ENCODE measurements at regions not wholly inside any gene's neighbourhood (a gene's known extent, or its start where the extent isn't known, plus 50 kb on each side); places are given as distances from the start of the nearest gene placed in this dataset.
"Not testable (repeated sequence)": the region's sequence is repeated elsewhere in the genome, so short reads cannot be mapped to it uniquely, and the experiment has no call there.

GRCh38 chr2:194445226-194445625 lies 1211.8 kb upstream of the SLC39A10 start:
- Histone ChIP-seq H3K4me1 (ENCODE audit: control insufficient read depth, insufficient read depth, low read length) (no peaks in the 10 kb centered on the region), H3K27ac (ENCODE audit: insufficient read depth, low read depth, low read length, poor library complexity, severe bottlenecking) (no peak overlapping the region), H3K4me3 (ENCODE audit: insufficient read depth, low read depth, low read length) (no peak overlapping the region), H3K27me3 (ENCODE audit: control insufficient read depth, insufficient read depth, low read length, poor library complexity, severe bottlenecking) (no peaks in the 10 kb centered on the region), H3K9me3 (ENCODE audit: control insufficient read depth, low read length) (no peaks in the 10 kb centered on the region), H3K36me3 (ENCODE audit: control insufficient read depth, insufficient read depth, low read length) (no peaks in the 10 kb centered on the region)
- WGBS, 2 experiments, result 84 to 92% methylated on average over 2 of the region's 2 CpGs

GRCh38 chr2:194443926-194444325 lies 1213.1 kb upstream of the SLC39A10 start:
- no peaks in the 10 kb centered on the region for H3K4me1 ChIP-seq (ENCODE audit: control insufficient read depth, insufficient read depth, low read length)
- 89 to 94% methylated on average over 1 of the region's 1 CpG for WGBS, 2 experiments
- H3K4me3 ChIP-seq (ENCODE audit: insufficient read depth, low read depth, low read length), result no peak overlapping the region
- no peak overlapping the region for H3K27ac ChIP-seq (ENCODE audit: insufficient read depth, low read depth, low read length, poor library complexity, severe bottlenecking)
- no peaks in the 10 kb centered on the region for H3K9me3 ChIP-seq (ENCODE audit: control insufficient read depth, low read length)
- no peaks in the 10 kb centered on the region for H3K27me3 ChIP-seq (ENCODE audit: control insufficient read depth, insufficient read depth, low read length, poor library complexity, severe bottlenecking)
- H3K36me3 ChIP-seq (ENCODE audit: control insufficient read depth, insufficient read depth, low read length), result no peaks in the 10 kb centered on the region

GRCh38 chr2:194424683-194425209 lies 1232.3 kb upstream of the SLC39A10 start:
- Histone ChIP-seq H3K9me3 (ENCODE audit: control insufficient read depth, low read length) (no peaks in the 10 kb centered on the region), H3K36me3 (ENCODE audit: control insufficient read depth, insufficient read depth, low read length) (no peaks in the 10 kb centered on the region), H3K4me1 (ENCODE audit: control insufficient read depth, insufficient read depth, low read length) (no peaks in the 10 kb centered on the region), H3K27me3 (ENCODE audit: control insufficient read depth, insufficient read depth, low read length, poor library complexity, severe bottlenecking) (no peaks in the 10 kb centered on the region), H3K27ac (ENCODE audit: insufficient read depth, low read depth, low read length, poor library complexity, severe bottlenecking) (no peak overlapping the region), H3K4me3 (ENCODE audit: insufficient read depth, low read depth, low read length) (no peak overlapping the region)
- WGBS, 2 experiments, result 90 to 94% methylated on average over 3 of the region's 3 CpGs

- no peaks in the 10 kb centered on the region for H3K4me1 ChIP-seq (ENCODE audit: control insufficient read depth, insufficient read depth, low read length)
- no peaks in the 10 kb centered on the region for H3K36me3 ChIP-seq (ENCODE audit: control insufficient read depth, insufficient read depth, low read length)
- no peak overlapping the region for H3K4me3 ChIP-seq (ENCODE audit: insufficient read depth, low read depth, low read length)
- no peak overlapping the region for H3K27ac ChIP-seq (ENCODE audit: insufficient read depth, low read depth, low read length, poor library complexity, severe bottlenecking)
- WGBS, 2 experiments, result 89 to 92% methylated on average over 3 of the region's 3 CpGs
- H3K27me3 ChIP-seq (ENCODE audit: control insufficient read depth, insufficient read depth, low read length, poor library complexity, severe bottlenecking), result no peaks in the 10 kb centered on the region
- no peaks in the 10 kb centered on the region for H3K9me3 ChIP-seq (ENCODE audit: control insufficient read depth, low read length)
Observed at GRCh38 chr2:194411221-194411620, 1245.8 kb upstream of the SLC39A10 start.

GRCh38 chr2:194395818-194396217 lies 1261.2 kb upstream of the SLC39A10 start:
- 96 to 100% methylated on average over 1 to 2 of the region's 3 CpGs for WGBS, 2 experiments
- Histone ChIP-seq H3K27me3 (ENCODE audit: control insufficient read depth, insufficient read depth, low read length, poor library complexity, severe bottlenecking) (no peaks in the 10 kb centered on the region), H3K4me3 (ENCODE audit: insufficient read depth, low read depth, low read length) (no peak overlapping the region), H3K36me3 (ENCODE audit: control insufficient read depth, insufficient read depth, low read length) (no peaks in the 10 kb centered on the region), H3K27ac (ENCODE audit: insufficient read depth, low read depth, low read length, poor library complexity, severe bottlenecking) (no peak overlapping the region), H3K9me3 (ENCODE audit: control insufficient read depth, low read length) (no peaks in the 10 kb centered on the region), H3K4me1 (ENCODE audit: control insufficient read depth, insufficient read depth, low read length) (no peaks in the 10 kb centered on the region)

GRCh38 chr2:194385376-194385775 lies 1271.7 kb upstream of the SLC39A10 start:
- peaks cover 4% of the 10 kb centered on the region for H3K9me3 ChIP-seq (ENCODE audit: control insufficient read depth, low read length)
- no peaks in the 10 kb centered on the region for H3K4me1 ChIP-seq (ENCODE audit: control insufficient read depth, insufficient read depth, low read length)
- no peak overlapping the region for H3K27ac ChIP-seq (ENCODE audit: insufficient read depth, low read depth, low read length, poor library complexity, severe bottlenecking)
- no peaks in the 10 kb centered on the region for H3K36me3 ChIP-seq (ENCODE audit: control insufficient read depth, insufficient read depth, low read length)
- no peaks in the 10 kb centered on the region for H3K27me3 ChIP-seq (ENCODE audit: control insufficient read depth, insufficient read depth, low read length, poor library complexity, severe bottlenecking)
- WGBS, 2 experiments, result 80 to 100% methylated on average over 1 of the region's 1 CpG
- no peak overlapping the region for H3K4me3 ChIP-seq (ENCODE audit: insufficient read depth, low read depth, low read length)

- Histone ChIP-seq H3K9me3 (ENCODE audit: control insufficient read depth, low read length) (peaks cover 4% of the 10 kb centered on the region), H3K4me1 (ENCODE audit: control insufficient read depth, insufficient read depth, low read length) (no peaks in the 10 kb centered on the region), H3K4me3 (ENCODE audit: insufficient read depth, low read depth, low read length) (no peak overlapping the region), H3K27ac (ENCODE audit: insufficient read depth, low read depth, low read length, poor library complexity, severe bottlenecking) (no peak overlapping the region), H3K36me3 (ENCODE audit: control insufficient read depth, insufficient read depth, low read length) (no peaks in the 10 kb centered on the region), H3K27me3 (ENCODE audit: control insufficient read depth, insufficient read depth, low read length, poor library complexity, severe bottlenecking) (no peaks in the 10 kb centered on the region)
- WGBS, 2 experiments, result 49 to 53% methylated on average over 1 of the region's 1 CpG
Observed at GRCh38 chr2:194383401-194383800, 1273.6 kb upstream of the SLC39A10 start.

GRCh38 chr2:194382221-194382620 lies 1274.8 kb upstream of the SLC39A10 start:
- Histone ChIP-seq H3K27me3 (ENCODE audit: control insufficient read depth, insufficient read depth, low read length, poor library complexity, severe bottlenecking) (no peaks in the 10 kb centered on the region), H3K9me3 (ENCODE audit: control insufficient read depth, low read length) (peaks cover 4% of the 10 kb centered on the region), H3K36me3 (ENCODE audit: control insufficient read depth, insufficient read depth, low read length) (no peaks in the 10 kb centered on the region), H3K4me3 (ENCODE audit: insufficient read depth, low read depth, low read length) (no peak overlapping the region), H3K27ac (ENCODE audit: insufficient read depth, low read depth, low read length, poor library complexity, severe bottlenecking) (no peak overlapping the region), H3K4me1 (ENCODE audit: control insufficient read depth, insufficient read depth, low read length) (no peaks in the 10 kb centered on the region)

GRCh38 chr2:194380011-194380410 lies 1277.0 kb upstream of the SLC39A10 start:
- H3K4me1 ChIP-seq (ENCODE audit: control insufficient read depth, insufficient read depth, low read length), result no peaks in the 10 kb centered on the region
- H3K27me3 ChIP-seq (ENCODE audit: control insufficient read depth, insufficient read depth, low read length, poor library complexity, severe bottlenecking), result no peaks in the 10 kb centered on the region
- peaks cover 4% of the 10 kb centered on the region for H3K9me3 ChIP-seq (ENCODE audit: control insufficient read depth, low read length)
- no peak overlapping the region for H3K27ac ChIP-seq (ENCODE audit: insufficient read depth, low read depth, low read length, poor library complexity, severe bottlenecking)
- 83 to 100% methylated on average over 1 of the region's 1 CpG for WGBS, 2 experiments
- H3K4me3 ChIP-seq (ENCODE audit: insufficient read depth, low read depth, low read length), result no peak overlapping the region
- no peaks in the 10 kb centered on the region for H3K36me3 ChIP-seq (ENCODE audit: control insufficient read depth, insufficient read depth, low read length)

GRCh38 chr2:194367390-194367789 lies 1289.6 kb upstream of the SLC39A10 start:
- not testable (repeated sequence) for H3K9me3 ChIP-seq (ENCODE audit: control insufficient read depth, low read length)

GRCh38 chr2:194363878-194364277 lies 1293.1 kb upstream of the SLC39A10 start:
- Histone ChIP-seq H3K36me3 (ENCODE audit: control insufficient read depth, insufficient read depth, low read length) (no peaks in the 10 kb centered on the region), H3K27ac (ENCODE audit: insufficient read depth, low read depth, low read length, poor library complexity, severe bottlenecking) (no peak overlapping the region), H3K4me3 (ENCODE audit: insufficient read depth, low read depth, low read length) (no peak overlapping the region), H3K4me1 (ENCODE audit: control insufficient read depth, insufficient read depth, low read length) (no peaks in the 10 kb centered on the region), H3K27me3 (ENCODE audit: control insufficient read depth, insufficient read depth, low read length, poor library complexity, severe bottlenecking) (no peaks in the 10 kb centered on the region), H3K9me3 (ENCODE audit: control insufficient read depth, low read length) (no peaks in the 10 kb centered on the region)
- 92% methylated on average over 2 of the region's 2 CpGs; no CpG with 5 or more reads in 1 of the 2 experiments for WGBS, 2 experiments

More at GRCh38 chr2:194367390-194367789, 1289.6 kb upstream of the SLC39A10 start:
- H3K36me3 ChIP-seq (ENCODE audit: control insufficient read depth, insufficient read depth, low read length); H3K4me3 ChIP-seq (ENCODE audit: insufficient read depth, low read depth, low read length); H3K27me3 ChIP-seq (ENCODE audit: control insufficient read depth, insufficient read depth, low read length, poor library complexity, severe bottlenecking); H3K27ac ChIP-seq (ENCODE audit: insufficient read depth, low read depth, low read length, poor library complexity, severe bottlenecking); H3K4me1 ChIP-seq (ENCODE audit: control insufficient read depth, insufficient read depth, low read length): not testable (repeated sequence)
- 86 to 89% methylated on average over 3 of the region's 3 CpGs for WGBS, 2 experiments
